Vagina (tissue), 2 donors: ENCODE measurements at regions not wholly inside any gene's neighbourhood (a gene's known extent, or its start where the extent isn't known, plus 50 kb on each side); places are given as distances from the start of the nearest gene placed in this dataset.

ENCODE experiments used
- POLR2A ChIP-seq, 2 donors: fragments of 450-650 bp; IDR thresholded peaks; one replicate each; pipeline ENCODE4 v1.6.1; 2017; ENCODE audit warnings: antibody characterized with exemption in 2 of 2, mild to moderate bottlenecking in 2 of 2, moderate library complexity in 2 of 2
- POLR2AphosphoS5 ChIP-seq, 2 donors: sonication (generic); formaldehyde crosslinking; IDR thresholded peaks; one replicate each; pipeline ENCODE4 v1.9.0; 2017; ENCODE audit warnings: antibody characterized with exemption in 2 of 2, mild to moderate bottlenecking in 2 of 2, low read depth in 1 of 2; ENCODE audit not compliant: insufficient read depth in 1 of 2
- TF ChIP-seq, protein P1 (sequence below), 3 experiments: fragments of 450-650 bp in 2 of 3; fragments of 200-600 bp in 1 of 3; sonication (generic) in 1 of 3; IDR thresholded peaks; one replicate each; pipeline ENCODE4 v1.5.1; 2017 to 2019; ENCODE audit warnings: antibody characterized with exemption in 3 of 3, mild to moderate bottlenecking in 2 of 3, moderate library complexity in 2 of 3

DNA sequence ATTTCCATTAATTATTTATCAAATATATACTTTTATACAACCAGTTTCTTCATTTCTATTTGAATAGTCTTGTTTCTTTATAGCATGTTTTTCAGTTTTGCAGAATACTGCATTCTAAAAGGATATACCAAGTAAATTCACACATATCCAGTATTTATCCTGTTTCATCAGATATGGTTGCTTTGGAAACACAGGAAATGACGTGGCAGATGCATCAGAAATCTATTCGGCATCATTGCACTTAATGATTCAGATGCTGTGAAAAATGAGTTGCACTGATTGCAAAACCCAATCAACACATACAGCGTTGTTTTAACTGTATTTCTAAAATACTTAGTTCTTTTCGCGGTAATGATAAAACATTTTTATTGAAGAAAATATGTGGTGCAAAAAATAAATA lies 594.9 kb downstream of the CDH26 start:
- TF ChIP-seq POLR2AphosphoS5 (IDR thresholded peaks at IDR 0.05; ENCODE audit: insufficient read depth in 1 of 2, low read depth in 1 of 2) (no peak), POLR2A (IDR thresholded peaks at IDR 0.05) (no peak)
- TF ChIP-seq, protein P1, sequence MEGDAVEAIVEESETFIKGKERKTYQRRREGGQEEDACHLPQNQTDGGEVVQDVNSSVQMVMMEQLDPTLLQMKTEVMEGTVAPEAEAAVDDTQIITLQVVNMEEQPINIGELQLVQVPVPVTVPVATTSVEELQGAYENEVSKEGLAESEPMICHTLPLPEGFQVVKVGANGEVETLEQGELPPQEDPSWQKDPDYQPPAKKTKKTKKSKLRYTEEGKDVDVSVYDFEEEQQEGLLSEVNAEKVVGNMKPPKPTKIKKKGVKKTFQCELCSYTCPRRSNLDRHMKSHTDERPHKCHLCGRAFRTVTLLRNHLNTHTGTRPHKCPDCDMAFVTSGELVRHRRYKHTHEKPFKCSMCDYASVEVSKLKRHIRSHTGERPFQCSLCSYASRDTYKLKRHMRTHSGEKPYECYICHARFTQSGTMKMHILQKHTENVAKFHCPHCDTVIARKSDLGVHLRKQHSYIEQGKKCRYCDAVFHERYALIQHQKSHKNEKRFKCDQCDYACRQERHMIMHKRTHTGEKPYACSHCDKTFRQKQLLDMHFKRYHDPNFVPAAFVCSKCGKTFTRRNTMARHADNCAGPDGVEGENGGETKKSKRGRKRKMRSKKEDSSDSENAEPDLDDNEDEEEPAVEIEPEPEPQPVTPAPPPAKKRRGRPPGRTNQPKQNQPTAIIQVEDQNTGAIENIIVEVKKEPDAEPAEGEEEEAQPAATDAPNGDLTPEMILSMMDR (IDR thresholded peaks at IDR 0.05): no peak
